Breast epithelium (tissue), 3 donors: ENCODE measurements at regions not wholly inside any gene's neighbourhood (a gene's known extent, or its start where the extent isn't known, plus 50 kb on each side); places are given as distances from the start of the nearest gene placed in this dataset.

Source experiments
- CTCF ChIP-seq, 3 donors: fragments of 450-650 bp; IDR thresholded peaks; one replicate each; pipeline ENCODE4 v1.5.1; 2016 to 2017; ENCODE audit warnings: antibody characterized with exemption in 3 of 3, mild to moderate bottlenecking in 3 of 3, moderate library complexity in 3 of 3
- POLR2A ChIP-seq: fragments of 450-650 bp; IDR thresholded peaks from one replicate; pipeline ENCODE4 v1.6.1; 2016; ENCODE audit warnings: antibody characterized with exemption, mild to moderate bottlenecking, moderate library complexity
- POLR2AphosphoS5 ChIP-seq, 3 donors: sonication (generic); formaldehyde crosslinking; IDR thresholded peaks; one replicate each; pipeline ENCODE4 v1.6.1; 2017; ENCODE audit warnings: antibody characterized with exemption in 3 of 3

GRCh38 chr10:20672741-20673140, 224.4 kb downstream of the NEBL start:
- TF ChIP-seq CTCF (IDR thresholded peaks at IDR 0.05) (no peak), POLR2AphosphoS5 (IDR thresholded peaks at IDR 0.05) (no peak), POLR2A (no peak)
